Suprapubic skin (tissue), 4 donors: ENCODE measurements at regions not wholly inside any gene's neighbourhood (a gene's known extent, or its start where the extent isn't known, plus 50 kb on each side); places are given as distances from the start of the nearest gene placed in this dataset.

Source experiments
- EP300 ChIP-seq: sonication (generic); formaldehyde crosslinking; IDR thresholded peaks from one replicate; pipeline ENCODE4 v1.6.1; 2017; ENCODE audit warnings: antibody characterized with exemption
- POLR2A ChIP-seq, 2 donors: fragments of 450-650 bp; IDR thresholded peaks; one replicate each; pipeline ENCODE4 v1.6.1; 2017; ENCODE audit warnings: antibody characterized with exemption in 2 of 2, mild to moderate bottlenecking in 2 of 2, moderate library complexity in 2 of 2
- POLR2AphosphoS5 ChIP-seq, 3 donors: sonication (generic); formaldehyde crosslinking; IDR thresholded peaks; one replicate each; pipeline ENCODE4 v1.6.1; 2017; ENCODE audit warnings: antibody characterized with exemption in 3 of 3
- TF ChIP-seq, protein P1 (sequence below), 2 donors: fragments of 200-600 bp in 1 of 2; fragments of 450-650 bp in 1 of 2; sonication (generic) in 1 of 2; IDR thresholded peaks; one replicate each; pipeline ENCODE4 v1.5.1; 2016 to 2019; ENCODE audit warnings: antibody characterized with exemption in 2 of 2, mild to moderate bottlenecking in 1 of 2, moderate library complexity in 1 of 2

DNA sequence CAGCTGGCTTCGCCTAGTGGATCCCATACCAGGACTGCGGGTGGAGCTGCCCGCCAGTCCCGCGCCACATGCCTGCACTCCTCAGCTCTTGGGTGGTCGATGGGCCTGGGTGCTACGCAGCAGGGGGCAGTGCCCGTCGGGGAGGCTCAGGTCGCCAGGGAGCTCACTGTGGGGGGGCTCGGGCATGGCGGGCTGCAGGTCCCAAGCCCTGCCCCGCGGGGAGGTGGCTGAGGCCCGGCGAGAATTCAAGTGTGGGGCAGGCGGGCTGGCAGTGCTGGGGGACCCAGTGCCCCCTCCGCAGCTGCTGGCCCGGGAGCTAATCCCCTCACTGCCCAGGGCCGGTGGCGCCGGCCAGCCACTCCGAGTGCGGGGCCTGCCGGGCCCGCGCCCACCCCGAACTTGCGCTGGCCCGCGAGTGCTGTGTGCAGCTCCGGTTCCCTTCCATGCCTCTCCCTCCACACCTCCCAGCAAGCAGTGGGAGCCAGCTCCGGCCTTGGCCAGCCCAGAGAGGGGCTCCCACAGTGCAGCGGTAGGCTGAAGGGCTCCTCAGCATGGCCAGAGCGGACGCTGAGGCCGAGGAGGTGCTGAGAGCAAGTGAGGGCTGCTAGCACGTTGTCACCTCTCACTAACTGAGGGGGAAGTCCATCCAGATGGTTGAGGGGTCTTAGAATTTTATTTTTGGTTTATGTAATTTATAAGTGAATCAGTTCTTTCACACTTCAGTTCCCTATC, 85.2 kb upstream of the HMCN1 start:
- TF ChIP-seq, protein P1, sequence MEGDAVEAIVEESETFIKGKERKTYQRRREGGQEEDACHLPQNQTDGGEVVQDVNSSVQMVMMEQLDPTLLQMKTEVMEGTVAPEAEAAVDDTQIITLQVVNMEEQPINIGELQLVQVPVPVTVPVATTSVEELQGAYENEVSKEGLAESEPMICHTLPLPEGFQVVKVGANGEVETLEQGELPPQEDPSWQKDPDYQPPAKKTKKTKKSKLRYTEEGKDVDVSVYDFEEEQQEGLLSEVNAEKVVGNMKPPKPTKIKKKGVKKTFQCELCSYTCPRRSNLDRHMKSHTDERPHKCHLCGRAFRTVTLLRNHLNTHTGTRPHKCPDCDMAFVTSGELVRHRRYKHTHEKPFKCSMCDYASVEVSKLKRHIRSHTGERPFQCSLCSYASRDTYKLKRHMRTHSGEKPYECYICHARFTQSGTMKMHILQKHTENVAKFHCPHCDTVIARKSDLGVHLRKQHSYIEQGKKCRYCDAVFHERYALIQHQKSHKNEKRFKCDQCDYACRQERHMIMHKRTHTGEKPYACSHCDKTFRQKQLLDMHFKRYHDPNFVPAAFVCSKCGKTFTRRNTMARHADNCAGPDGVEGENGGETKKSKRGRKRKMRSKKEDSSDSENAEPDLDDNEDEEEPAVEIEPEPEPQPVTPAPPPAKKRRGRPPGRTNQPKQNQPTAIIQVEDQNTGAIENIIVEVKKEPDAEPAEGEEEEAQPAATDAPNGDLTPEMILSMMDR (IDR thresholded peaks at IDR 0.05), result no peak
- no peak for TF ChIP-seq POLR2AphosphoS5 (IDR thresholded peaks at IDR 0.05)
- TF ChIP-seq EP300, result no peak
- no peak for TF ChIP-seq POLR2A (IDR thresholded peaks at IDR 0.05)
